ENCODE measurements at regions not wholly inside any gene's neighbourhood (a gene's known extent, or its start where the extent isn't known, plus 50 kb on each side); places are given as distances from the start of the nearest gene placed in this dataset.

GRCh38 chr12:115452751-115453281 lies 768.8 kb upstream of the TBX3 start:
- no peak overlapping the region for H3K27ac ChIP-seq (ENCODE audit: insufficient read depth in 1 of 2, low read depth in 1 of 2, low read length in 2 of 2, poor library complexity in 1 of 2, severe bottlenecking in 2 of 2)
- H3K9me3 ChIP-seq (ENCODE audit: control extremely low read depth in 1 of 5, control insufficient read depth in 4 of 5, insufficient read depth in 2 of 5, low read depth in 1 of 5, low read length in 4 of 5) = no peaks in the 10 kb centered on the region
- peaks cover 2 to 58% (median 25%) of the 10 kb centered on the region in 5 experiments for H3K27me3 ChIP-seq (replicated peaks in 2 of 5; ENCODE audit: control insufficient read depth in 4 of 5, insufficient read depth in 5 of 5, low read length in 4 of 5)
- POLR2A ChIA-PET = no interaction called here
- no peaks in the 10 kb centered on the region for H3K36me3 ChIP-seq (ENCODE audit: control insufficient read depth in 4 of 4, insufficient read depth in 4 of 4, low read length in 3 of 4)
- H3K4me3 ChIP-seq (ENCODE audit: control insufficient read depth in 1 of 7, extremely low read depth in 1 of 7, insufficient read depth in 4 of 7, low read depth in 2 of 7, low read length in 6 of 7) = no peak overlapping the region
- CTCF ChIA-PET = no interaction called here
- H3K4me1 ChIP-seq (ENCODE audit: control extremely low read depth in 1 of 4, control insufficient read depth in 4 of 4, insufficient read depth in 4 of 4, low read length in 3 of 4) = peaks cover 0 to 7% (median 3%) of the 10 kb centered on the region in 4 experiments
- 96% methylated on average over 10 of the region's 10 CpGs for WGBS (ENCODE audit: insufficient coverage)
- DNase-seq = no peak

GRCh38 chr12:115451780-115452736 lies 768.1 kb upstream of the TBX3 start:
- Histone ChIP-seq H3K36me3 (ENCODE audit: control insufficient read depth in 4 of 4, insufficient read depth in 4 of 4, low read length in 3 of 4) (no peaks in the 10 kb centered on the region), H3K4me1 (ENCODE audit: control extremely low read depth in 1 of 4, control insufficient read depth in 4 of 4, insufficient read depth in 4 of 4, low read length in 3 of 4) (peaks cover 0 to 7% (median 3%) of the 10 kb centered on the region in 4 experiments), H3K4me3 (ENCODE audit: control insufficient read depth in 1 of 7, extremely low read depth in 1 of 7, insufficient read depth in 4 of 7, low read depth in 2 of 7, low read length in 6 of 7) (peak overlapping the region in 3 of 7 experiments; percentile 45 to 58 (median 51)), H3K27me3 (replicated peaks in 2 of 5; ENCODE audit: control insufficient read depth in 4 of 5, insufficient read depth in 5 of 5, low read length in 4 of 5) (peaks cover 2 to 60% (median 25%) of the 10 kb centered on the region in 5 experiments), H3K9me3 (ENCODE audit: control extremely low read depth in 1 of 5, control insufficient read depth in 4 of 5, insufficient read depth in 2 of 5, low read depth in 1 of 5, low read length in 4 of 5) (no peaks in the 10 kb centered on the region), H3K27ac (ENCODE audit: insufficient read depth in 1 of 2, low read depth in 1 of 2, low read length in 2 of 2, poor library complexity in 1 of 2, severe bottlenecking in 2 of 2) (no peak overlapping the region)
- ChIA-PET CTCF (no interaction called here), POLR2A (no interaction called here)
- DNase-seq = peak; percentile 2 to 36 (median 9)
- WGBS (ENCODE audit: insufficient coverage) = 15% methylated on average over 13 of the region's 83 CpGs

DNA sequence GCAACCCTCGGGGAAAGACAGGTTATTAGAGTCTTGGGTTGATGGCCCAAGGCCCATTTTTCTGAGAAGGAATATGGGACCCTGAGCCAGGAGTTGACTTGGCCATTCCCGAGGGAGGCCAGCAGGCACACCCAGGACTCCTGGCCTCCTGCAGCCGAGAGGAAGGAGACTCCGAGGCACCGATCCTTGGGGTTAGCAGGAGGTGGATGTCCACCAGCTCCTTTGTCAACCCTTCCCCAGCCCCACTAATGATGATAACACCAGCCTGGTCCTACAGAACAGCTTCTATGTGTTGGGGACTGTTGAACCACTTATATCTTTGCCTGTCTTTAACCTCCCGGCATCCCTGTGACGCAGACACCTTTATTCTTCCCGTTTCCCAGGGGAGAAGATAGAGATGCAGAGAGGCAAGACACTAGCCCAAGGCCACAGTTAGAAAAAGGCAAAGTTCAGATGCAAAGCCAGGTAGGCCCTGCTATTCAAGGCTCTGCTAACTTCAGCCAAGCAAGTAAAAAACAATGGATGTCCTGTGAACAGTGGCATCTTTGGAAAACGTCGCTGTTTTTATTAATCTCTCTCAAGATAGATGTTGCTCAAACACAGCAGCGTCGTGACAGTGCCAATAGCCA lies 767.3 kb upstream of the TBX3 start:
- ChIA-PET POLR2A (no interaction called here), CTCF (no interaction called here)
- Histone ChIP-seq H3K27ac (ENCODE audit: insufficient read depth in 1 of 2, low read depth in 1 of 2, low read length in 2 of 2, poor library complexity in 1 of 2, severe bottlenecking in 2 of 2) (no peak overlapping the region), H3K4me3 (ENCODE audit: control insufficient read depth in 1 of 7, extremely low read depth in 1 of 7, insufficient read depth in 4 of 7, low read depth in 2 of 7, low read length in 6 of 7) (peak overlapping the region in 3 of 7 experiments; percentile 42 to 58 (median 45)), H3K36me3 (ENCODE audit: control insufficient read depth in 4 of 4, insufficient read depth in 4 of 4, low read length in 3 of 4) (no peaks in the 10 kb centered on the region), H3K27me3 (replicated peaks in 2 of 5; ENCODE audit: control insufficient read depth in 4 of 5, insufficient read depth in 5 of 5, low read length in 4 of 5) (peaks cover 2 to 57% (median 25%) of the 10 kb centered on the region in 5 experiments), H3K9me3 (ENCODE audit: control extremely low read depth in 1 of 5, control insufficient read depth in 4 of 5, insufficient read depth in 2 of 5, low read depth in 1 of 5, low read length in 4 of 5) (no peaks in the 10 kb centered on the region), H3K4me1 (ENCODE audit: control extremely low read depth in 1 of 4, control insufficient read depth in 4 of 4, insufficient read depth in 4 of 4, low read length in 3 of 4) (peaks cover 0 to 7% (median 3%) of the 10 kb centered on the region in 4 experiments)
- 52% methylated on average over 11 of the region's 12 CpGs for WGBS (ENCODE audit: insufficient coverage)
- DNase-seq = no peak

DNA sequence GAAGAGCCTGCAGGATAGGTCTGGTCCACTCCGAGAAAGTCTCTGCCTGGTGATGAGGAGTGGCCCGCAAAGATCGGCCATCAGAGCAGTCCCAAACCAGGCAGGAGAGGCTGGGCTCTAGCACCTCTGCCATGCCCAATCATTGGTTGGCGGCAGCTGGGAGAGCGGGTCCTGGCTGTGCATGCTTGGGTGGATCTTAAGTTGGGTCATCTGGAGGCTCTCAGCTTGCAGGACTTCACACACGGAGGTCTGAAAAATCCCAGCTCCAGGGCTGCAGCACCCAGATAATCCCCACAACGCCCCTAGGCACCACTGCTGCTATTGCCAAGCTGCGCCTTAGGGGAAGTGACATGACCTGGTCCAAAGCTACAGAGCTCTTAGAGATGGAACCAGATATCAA lies 766.7 kb upstream of the TBX3 start:
- Histone ChIP-seq H3K4me1 (ENCODE audit: control extremely low read depth in 1 of 4, control insufficient read depth in 4 of 4, insufficient read depth in 4 of 4, low read length in 3 of 4) (peaks cover 0 to 7% (median 3%) of the 10 kb centered on the region in 4 experiments), H3K27me3 (replicated peaks in 2 of 5; ENCODE audit: control insufficient read depth in 4 of 5, insufficient read depth in 5 of 5, low read length in 4 of 5) (peaks cover 2 to 54% (median 27%) of the 10 kb centered on the region in 5 experiments), H3K36me3 (ENCODE audit: control insufficient read depth in 4 of 4, insufficient read depth in 4 of 4, low read length in 3 of 4) (no peaks in the 10 kb centered on the region), H3K27ac (ENCODE audit: insufficient read depth in 1 of 2, low read depth in 1 of 2, low read length in 2 of 2, poor library complexity in 1 of 2, severe bottlenecking in 2 of 2) (no peak overlapping the region), H3K9me3 (ENCODE audit: control extremely low read depth in 1 of 5, control insufficient read depth in 4 of 5, insufficient read depth in 2 of 5, low read depth in 1 of 5, low read length in 4 of 5) (no peaks in the 10 kb centered on the region), H3K4me3 (ENCODE audit: control insufficient read depth in 1 of 7, extremely low read depth in 1 of 7, insufficient read depth in 4 of 7, low read depth in 2 of 7, low read length in 6 of 7) (no peak overlapping the region)
- DNase-seq = no peak
- CTCF ChIA-PET = no interaction called here
- POLR2A ChIA-PET = no interaction called here
- 95% methylated on average over 5 of the region's 8 CpGs for WGBS (ENCODE audit: insufficient coverage)

- Histone ChIP-seq H3K9me3 (ENCODE audit: control extremely low read depth in 1 of 5, control insufficient read depth in 4 of 5, insufficient read depth in 2 of 5, low read depth in 1 of 5, low read length in 4 of 5) (no peaks in the 10 kb centered on the region), H3K27me3 (replicated peaks in 2 of 5; ENCODE audit: control insufficient read depth in 4 of 5, insufficient read depth in 5 of 5, low read length in 4 of 5) (peaks cover 2 to 54% (median 27%) of the 10 kb centered on the region in 5 experiments), H3K4me1 (ENCODE audit: control extremely low read depth in 1 of 4, control insufficient read depth in 4 of 4, insufficient read depth in 4 of 4, low read length in 3 of 4) (peaks cover 0 to 7% (median 3%) of the 10 kb centered on the region in 4 experiments), H3K4me3 (ENCODE audit: control insufficient read depth in 1 of 7, extremely low read depth in 1 of 7, insufficient read depth in 4 of 7, low read depth in 2 of 7, low read length in 6 of 7) (no peak overlapping the region), H3K27ac (ENCODE audit: insufficient read depth in 1 of 2, low read depth in 1 of 2, low read length in 2 of 2, poor library complexity in 1 of 2, severe bottlenecking in 2 of 2) (no peak overlapping the region), H3K36me3 (ENCODE audit: control insufficient read depth in 4 of 4, insufficient read depth in 4 of 4, low read length in 3 of 4) (no peaks in the 10 kb centered on the region)
- ChIA-PET POLR2A (no interaction called here), CTCF (no interaction called here)
- 86% methylated on average over 2 of the region's 3 CpGs for WGBS (ENCODE audit: insufficient coverage)
- DNase-seq = no peak
Measured at GRCh38 chr12:115450017-115450416, 766.0 kb upstream of the TBX3 start.

GRCh38 chr12:115449526-115449925 lies 765.6 kb upstream of the TBX3 start:
- no peak for DNase-seq
- Histone ChIP-seq H3K27ac (ENCODE audit: insufficient read depth in 1 of 2, low read depth in 1 of 2, low read length in 2 of 2, poor library complexity in 1 of 2, severe bottlenecking in 2 of 2) (no peak overlapping the region), H3K36me3 (ENCODE audit: control insufficient read depth in 4 of 4, insufficient read depth in 4 of 4, low read length in 3 of 4) (no peaks in the 10 kb centered on the region), H3K4me1 (ENCODE audit: control extremely low read depth in 1 of 4, control insufficient read depth in 4 of 4, insufficient read depth in 4 of 4, low read length in 3 of 4) (peaks cover 0 to 7% (median 3%) of the 10 kb centered on the region in 4 experiments), H3K4me3 (ENCODE audit: control insufficient read depth in 1 of 7, extremely low read depth in 1 of 7, insufficient read depth in 4 of 7, low read depth in 2 of 7, low read length in 6 of 7) (no peak overlapping the region), H3K9me3 (ENCODE audit: control extremely low read depth in 1 of 5, control insufficient read depth in 4 of 5, insufficient read depth in 2 of 5, low read depth in 1 of 5, low read length in 4 of 5) (no peaks in the 10 kb centered on the region), H3K27me3 (replicated peaks in 2 of 5; ENCODE audit: control insufficient read depth in 4 of 5, insufficient read depth in 5 of 5, low read length in 4 of 5) (peaks cover 2 to 54% (median 27%) of the 10 kb centered on the region in 5 experiments)
- POLR2A ChIA-PET = no interaction called here
- CTCF ChIA-PET = no interaction called here
- WGBS (ENCODE audit: insufficient coverage) = 88% methylated on average over 3 of the region's 5 CpGs

DNA sequence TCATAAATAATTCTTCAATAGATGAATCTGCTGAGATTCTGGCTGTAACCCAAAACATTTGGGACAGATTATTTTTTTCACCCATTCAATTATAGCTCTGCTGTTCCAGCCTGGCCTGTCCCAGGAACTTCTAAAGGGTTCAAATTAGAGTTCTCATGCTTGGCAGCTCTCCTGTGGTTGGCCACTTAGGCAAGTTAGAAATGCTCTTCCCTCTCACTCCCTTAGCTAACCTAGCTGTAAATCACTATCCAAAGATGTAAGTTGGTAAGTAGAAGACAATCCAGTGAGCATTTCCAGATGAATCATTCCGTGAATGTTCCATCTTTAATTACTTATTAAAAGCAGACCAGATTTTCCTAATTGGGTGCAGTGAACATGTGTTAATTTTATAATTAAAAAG lies 760.4 kb upstream of the TBX3 start:
- DNase-seq = no peak
- H3K36me3 ChIP-seq (ENCODE audit: control insufficient read depth in 4 of 4, insufficient read depth in 4 of 4, low read length in 3 of 4) = no peaks in the 10 kb centered on the region
- H3K27ac ChIP-seq (ENCODE audit: insufficient read depth in 1 of 2, low read depth in 1 of 2, low read length in 2 of 2, poor library complexity in 1 of 2, severe bottlenecking in 2 of 2) = no peak overlapping the region
- no CpG with 5 or more reads among the region's 1 CpG for WGBS (ENCODE audit: insufficient coverage)
- peaks cover 0 to 19% (median 10%) of the 10 kb centered on the region in 5 experiments for H3K27me3 ChIP-seq (replicated peaks in 2 of 5; ENCODE audit: control insufficient read depth in 4 of 5, insufficient read depth in 5 of 5, low read length in 4 of 5)
- no peaks in the 10 kb centered on the region for H3K4me1 ChIP-seq (ENCODE audit: control extremely low read depth in 1 of 4, control insufficient read depth in 4 of 4, insufficient read depth in 4 of 4, low read length in 3 of 4)
- ChIA-PET CTCF (no interaction called here), POLR2A (no interaction called here)
- H3K4me3 ChIP-seq (ENCODE audit: control insufficient read depth in 1 of 7, extremely low read depth in 1 of 7, insufficient read depth in 4 of 7, low read depth in 2 of 7, low read length in 6 of 7) = no peak overlapping the region
- no peaks in the 10 kb centered on the region for H3K9me3 ChIP-seq (ENCODE audit: control extremely low read depth in 1 of 5, control insufficient read depth in 4 of 5, insufficient read depth in 2 of 5, low read depth in 1 of 5, low read length in 4 of 5)
